ENCODE measurements at regions not wholly inside any gene's neighbourhood (a gene's known extent, or its start where the extent isn't known, plus 50 kb on each side); places are given as distances from the start of the nearest gene placed in this dataset.

GRCh38 chr6:12366731-12367130, 76.6 kb downstream of the EDN1 start:
- Mint-ChIP-seq H3K36me3 (no peaks in the 10 kb centered on the region), H3K4me3 (no peak overlapping the region), H3K9me3 (peaks cover 4% of the 10 kb centered on the region), H3K27ac (no peak overlapping the region), H3K27me3 (no peaks in the 10 kb centered on the region), H3K4me1 (peaks cover 16% of the 10 kb centered on the region)
- no peak for ATAC-seq (ENCODE audit: low read depth)
- no peak for DNase-seq (ENCODE audit: low spot score in 2 of 2)

- H3K4me1 Mint-ChIP-seq, result peaks cover 16% of the 10 kb centered on the region
- no peak for ATAC-seq (ENCODE audit: low read depth)
- H3K27me3 Mint-ChIP-seq, result no peaks in the 10 kb centered on the region
- H3K9me3 Mint-ChIP-seq, result peaks cover 4% of the 10 kb centered on the region
- H3K36me3 Mint-ChIP-seq, result no peaks in the 10 kb centered on the region
- no peak overlapping the region for H3K4me3 Mint-ChIP-seq
- DNase-seq (ENCODE audit: low spot score in 2 of 2), result no peak
- H3K27ac Mint-ChIP-seq, result no peak overlapping the region
These were observed 77.3 kb downstream of the EDN1 start for GRCh38 chr6:12367412-12367811.

- Mint-ChIP-seq H3K4me3 (no peak overlapping the region), H3K4me1 (peaks cover 7% of the 10 kb centered on the region)
These were observed 79.2 kb downstream of the EDN1 start for GRCh38 chr6:12369355-12369754.

GRCh38 chr6:12369781-12370262, 79.7 kb downstream of the EDN1 start:
- ATAC-seq (ENCODE audit: low read depth), result peak; percentile 92
- DNase-seq (ENCODE audit: low spot score in 2 of 2), result peak; percentile 25 to 29
- peaks cover 7% of the 10 kb centered on the region for H3K4me1 Mint-ChIP-seq
- H3K27me3 Mint-ChIP-seq, result no peaks in the 10 kb centered on the region
- peaks cover 4% of the 10 kb centered on the region for H3K9me3 Mint-ChIP-seq
- H3K27ac Mint-ChIP-seq, result no peak overlapping the region
- H3K36me3 Mint-ChIP-seq, result no peaks in the 10 kb centered on the region
- H3K4me3 Mint-ChIP-seq, result no peak overlapping the region

More at GRCh38 chr6:12369355-12369754, 79.2 kb downstream of the EDN1 start:
- Mint-ChIP-seq H3K36me3 (no peaks in the 10 kb centered on the region), H3K9me3 (peaks cover 4% of the 10 kb centered on the region), H3K27me3 (no peaks in the 10 kb centered on the region), H3K27ac (no peak overlapping the region)
- no peak for DNase-seq (ENCODE audit: low spot score in 2 of 2)
- ATAC-seq (ENCODE audit: low read depth), result no peak

GRCh38 chr6:12371151-12371550, 81.0 kb downstream of the EDN1 start:
- DNase-seq (ENCODE audit: low spot score in 2 of 2) (no peak), ATAC-seq (ENCODE audit: low read depth) (no peak)
- peaks cover 2% of the 10 kb centered on the region for H3K27me3 Mint-ChIP-seq
- H3K4me1 Mint-ChIP-seq, result peaks cover 7% of the 10 kb centered on the region
- H3K27ac Mint-ChIP-seq, result peak overlapping the region; percentile 1
- H3K9me3 Mint-ChIP-seq, result peaks cover 4% of the 10 kb centered on the region
- no peaks in the 10 kb centered on the region for H3K36me3 Mint-ChIP-seq
- H3K4me3 Mint-ChIP-seq, result no peak overlapping the region

GRCh38 chr6:12371641-12372146, 81.5 kb downstream of the EDN1 start:
- ATAC-seq (ENCODE audit: low read depth) (no peak), DNase-seq (ENCODE audit: low spot score in 2 of 2) (no peak)
- Mint-ChIP-seq H3K4me1 (peaks cover 7% of the 10 kb centered on the region), H3K27me3 (peaks cover 4% of the 10 kb centered on the region), H3K4me3 (no peak overlapping the region), H3K36me3 (no peaks in the 10 kb centered on the region), H3K9me3 (peaks cover 4% of the 10 kb centered on the region), H3K27ac (no peak overlapping the region)

- DNase-seq (ENCODE audit: low spot score in 2 of 2), result no peak
- no peak for ATAC-seq (ENCODE audit: low read depth)
- Mint-ChIP-seq H3K9me3 (peaks cover 1% of the 10 kb centered on the region), H3K4me1 (no peaks in the 10 kb centered on the region), H3K27ac (no peak overlapping the region), H3K36me3 (no peaks in the 10 kb centered on the region), H3K4me3 (no peak overlapping the region), H3K27me3 (peaks cover 6% of the 10 kb centered on the region)
These were observed 89.0 kb downstream of the EDN1 start for GRCh38 chr6:12379181-12379580.

- Mint-ChIP-seq H3K27ac (no peak overlapping the region), H3K9me3 (peaks cover 1% of the 10 kb centered on the region), H3K4me3 (no peak overlapping the region), H3K36me3 (no peaks in the 10 kb centered on the region), H3K4me1 (no peaks in the 10 kb centered on the region), H3K27me3 (peaks cover 4% of the 10 kb centered on the region)
- DNase-seq (ENCODE audit: low spot score in 2 of 2) (no peak), ATAC-seq (ENCODE audit: low read depth) (no peak)
These were observed 91.4 kb downstream of the EDN1 start for GRCh38 chr6:12381587-12381986.

- H3K9me3 Mint-ChIP-seq, result peaks cover 1% of the 10 kb centered on the region
- DNase-seq (ENCODE audit: low spot score in 2 of 2), result no peak
- no peak overlapping the region for H3K4me3 Mint-ChIP-seq
- H3K27ac Mint-ChIP-seq, result no peak overlapping the region
- H3K27me3 Mint-ChIP-seq, result peaks cover 8% of the 10 kb centered on the region
- no peaks in the 10 kb centered on the region for H3K36me3 Mint-ChIP-seq
- no peaks in the 10 kb centered on the region for H3K4me1 Mint-ChIP-seq
- ATAC-seq (ENCODE audit: low read depth), result no peak
These were observed 93.3 kb downstream of the EDN1 start for GRCh38 chr6:12383448-12383847.

- no peak for DNase-seq (ENCODE audit: low spot score in 2 of 2)
- Mint-ChIP-seq H3K4me3 (no peak overlapping the region), H3K27me3 (peaks cover 12% of the 10 kb centered on the region), H3K4me1 (no peaks in the 10 kb centered on the region), H3K36me3 (no peaks in the 10 kb centered on the region), H3K9me3 (peaks cover 4% of the 10 kb centered on the region), H3K27ac (no peak overlapping the region)
- no peak for ATAC-seq (ENCODE audit: low read depth)
These were observed 94.3 kb downstream of the EDN1 start for GRCh38 chr6:12384357-12384912.

GRCh38 chr6:12385316-12385715, 95.2 kb downstream of the EDN1 start:
- peaks cover 2% of the 10 kb centered on the region for H3K9me3 Mint-ChIP-seq
- ATAC-seq (ENCODE audit: low read depth) (no peak), DNase-seq (ENCODE audit: low spot score in 2 of 2) (no peak)
- no peak overlapping the region for H3K27ac Mint-ChIP-seq
- peaks cover 12% of the 10 kb centered on the region for H3K27me3 Mint-ChIP-seq
- H3K36me3 Mint-ChIP-seq, result no peaks in the 10 kb centered on the region
- no peak overlapping the region for H3K4me3 Mint-ChIP-seq
- H3K4me1 Mint-ChIP-seq, result no peaks in the 10 kb centered on the region

- H3K27me3 Mint-ChIP-seq, result peaks cover 14% of the 10 kb centered on the region
- H3K27ac Mint-ChIP-seq, result no peak overlapping the region
- no peaks in the 10 kb centered on the region for H3K4me1 Mint-ChIP-seq
- H3K4me3 Mint-ChIP-seq, result no peak overlapping the region
- peaks cover 2% of the 10 kb centered on the region for H3K9me3 Mint-ChIP-seq
- no peak for ATAC-seq (ENCODE audit: low read depth)
- no peak for DNase-seq (ENCODE audit: low spot score in 2 of 2)
- no peaks in the 10 kb centered on the region for H3K36me3 Mint-ChIP-seq
These were observed 96.7 kb downstream of the EDN1 start for GRCh38 chr6:12386816-12387215.

- no peak overlapping the region for H3K27ac Mint-ChIP-seq
- ATAC-seq (ENCODE audit: low read depth), result no peak
- H3K4me3 Mint-ChIP-seq, result no peak overlapping the region
- DNase-seq (ENCODE audit: low spot score in 2 of 2), result no peak
- peaks cover 10% of the 10 kb centered on the region for H3K27me3 Mint-ChIP-seq
- peaks cover 2% of the 10 kb centered on the region for H3K9me3 Mint-ChIP-seq
- peaks cover 2% of the 10 kb centered on the region for H3K4me1 Mint-ChIP-seq
- H3K36me3 Mint-ChIP-seq, result no peaks in the 10 kb centered on the region
These were observed 101.3 kb downstream of the EDN1 start for GRCh38 chr6:12391472-12391871.

- Mint-ChIP-seq H3K27me3 (peaks cover 5% of the 10 kb centered on the region), H3K27ac (no peak overlapping the region), H3K4me3 (no peak overlapping the region), H3K4me1 (peaks cover 2% of the 10 kb centered on the region), H3K9me3 (peaks cover 2% of the 10 kb centered on the region), H3K36me3 (no peaks in the 10 kb centered on the region)
- ATAC-seq (ENCODE audit: low read depth) (no peak), DNase-seq (ENCODE audit: low spot score in 2 of 2) (no peak)
These were observed 102.3 kb downstream of the EDN1 start for GRCh38 chr6:12392490-12392889.

- H3K4me1 Mint-ChIP-seq, result peaks cover 2% of the 10 kb centered on the region
- peaks cover 5% of the 10 kb centered on the region for H3K27me3 Mint-ChIP-seq
- no peak overlapping the region for H3K27ac Mint-ChIP-seq
- H3K36me3 Mint-ChIP-seq, result no peaks in the 10 kb centered on the region
- no peak for ATAC-seq (ENCODE audit: low read depth)
- no peak overlapping the region for H3K4me3 Mint-ChIP-seq
- H3K9me3 Mint-ChIP-seq, result peaks cover 2% of the 10 kb centered on the region
- no peak for DNase-seq (ENCODE audit: low spot score in 2 of 2)
These were observed 102.9 kb downstream of the EDN1 start for GRCh38 chr6:12393100-12393499.
